ENCODE measurements at regions not wholly inside any gene's neighbourhood (a gene's known extent, or its start where the extent isn't known, plus 50 kb on each side); places are given as distances from the start of the nearest gene placed in this dataset.

- no peak for TF ChIP-seq GATA1 (IDR thresholded peaks at IDR 0.05; ENCODE audit: low read depth, low read length)
- no peak for TF ChIP-seq POLR2A (IDR thresholded peaks at IDR 0.05; ENCODE audit: low read length)
Observed at GRCh38 chr6:147870506-147871110, 362.1 kb downstream of the SAMD5 start.
